ENCODE measurements at regions not wholly inside any gene's neighbourhood (a gene's known extent, or its start where the extent isn't known, plus 50 kb on each side); places are given as distances from the start of the nearest gene placed in this dataset.
"Not testable (repeated sequence)": the region's sequence is repeated elsewhere in the genome, so short reads cannot be mapped to it uniquely, and the experiment has no call there.

GRCh38 chr12:114616081-114616480 is 67.9 kb downstream of the TBX3 start:
- Histone ChIP-seq H3K9me3 (ENCODE audit: control insufficient read depth in 2 of 2, low read length in 2 of 2) (peaks cover 8 to 12% of the 10 kb centered on the region in 2 donors), H3K4me3 (ENCODE audit: low read length in 2 of 2) (no peak overlapping the region), H3K36me3 (ENCODE audit: control insufficient read depth in 2 of 2, insufficient read depth in 2 of 2, low read length in 2 of 2) (no peaks in the 10 kb centered on the region), H3K27me3 (ENCODE audit: control insufficient read depth in 1 of 2, insufficient read depth in 2 of 2, low read length in 2 of 2) (peaks cover 3 to 4% of the 10 kb centered on the region in 2 donors), H3K27ac (ENCODE audit: low read length) (no peak overlapping the region), H3K9ac (ENCODE audit: low read length in 2 of 2) (no peak overlapping the region), H3K4me1 (ENCODE audit: control insufficient read depth, insufficient read depth, low read length) (no peaks in the 10 kb centered on the region)

- Histone ChIP-seq H3K9ac (ENCODE audit: low read length in 2 of 2) (no peak overlapping the region), H3K4me1 (ENCODE audit: control insufficient read depth, insufficient read depth, low read length) (no peaks in the 10 kb centered on the region), H3K27ac (ENCODE audit: low read length) (no peak overlapping the region), H3K36me3 (ENCODE audit: control insufficient read depth in 2 of 2, insufficient read depth in 2 of 2, low read length in 2 of 2) (no peaks in the 10 kb centered on the region), H3K9me3 (ENCODE audit: control insufficient read depth in 2 of 2, low read length in 2 of 2) (peaks cover 8 to 10% of the 10 kb centered on the region in 2 donors), H3K27me3 (ENCODE audit: control insufficient read depth in 1 of 2, insufficient read depth in 2 of 2, low read length in 2 of 2) (peaks cover 3 to 4% of the 10 kb centered on the region in 2 donors), H3K4me3 (ENCODE audit: low read length in 2 of 2) (no peak overlapping the region)
Measured at GRCh38 chr12:114614040-114614439, 69.9 kb downstream of the TBX3 start.

- H3K9ac ChIP-seq (ENCODE audit: low read length in 2 of 2), result no peak overlapping the region
- H3K4me3 ChIP-seq (ENCODE audit: low read length in 2 of 2), result no peak overlapping the region
- H3K27me3 ChIP-seq (ENCODE audit: control insufficient read depth in 1 of 2, insufficient read depth in 2 of 2, low read length in 2 of 2), result peaks cover 2 to 4% of the 10 kb centered on the region in 2 donors
- H3K9me3 ChIP-seq (ENCODE audit: control insufficient read depth in 2 of 2, low read length in 2 of 2), result peaks cover 7 to 8% of the 10 kb centered on the region in 2 donors
- H3K4me1 ChIP-seq (ENCODE audit: control insufficient read depth, insufficient read depth, low read length), result no peaks in the 10 kb centered on the region
- no peaks in the 10 kb centered on the region for H3K36me3 ChIP-seq (ENCODE audit: control insufficient read depth in 2 of 2, insufficient read depth in 2 of 2, low read length in 2 of 2)
- H3K27ac ChIP-seq (ENCODE audit: low read length), result no peak overlapping the region
Measured at GRCh38 chr12:114612062-114612461, 71.9 kb downstream of the TBX3 start.

GRCh38 chr12:114611145-114612018 is 72.6 kb downstream of the TBX3 start:
- Histone ChIP-seq H3K36me3 (ENCODE audit: control insufficient read depth in 2 of 2, insufficient read depth in 2 of 2, low read length in 2 of 2) (no peaks in the 10 kb centered on the region), H3K4me3 (ENCODE audit: low read length in 2 of 2) (no peak overlapping the region), H3K4me1 (ENCODE audit: control insufficient read depth, insufficient read depth, low read length) (no peaks in the 10 kb centered on the region), H3K9ac (ENCODE audit: low read length in 2 of 2) (no peak overlapping the region), H3K27me3 (ENCODE audit: control insufficient read depth in 1 of 2, insufficient read depth in 2 of 2, low read length in 2 of 2) (peaks cover 2 to 4% of the 10 kb centered on the region in 2 donors), H3K9me3 (ENCODE audit: control insufficient read depth in 2 of 2, low read length in 2 of 2) (peaks cover 4 to 7% of the 10 kb centered on the region in 2 donors), H3K27ac (ENCODE audit: low read length) (no peak overlapping the region)

- Histone ChIP-seq H3K27ac (ENCODE audit: low read length) (no peak overlapping the region), H3K9me3 (ENCODE audit: control insufficient read depth in 2 of 2, low read length in 2 of 2) (no peaks in the 10 kb centered on the region), H3K9ac (ENCODE audit: low read length in 2 of 2) (no peak overlapping the region), H3K4me3 (ENCODE audit: low read length in 2 of 2) (no peak overlapping the region), H3K4me1 (ENCODE audit: control insufficient read depth, insufficient read depth, low read length) (peaks cover 11% of the 10 kb centered on the region), H3K27me3 (ENCODE audit: control insufficient read depth in 1 of 2, insufficient read depth in 2 of 2, low read length in 2 of 2) (peaks cover 2 to 4% of the 10 kb centered on the region in 2 donors), H3K36me3 (ENCODE audit: control insufficient read depth in 2 of 2, insufficient read depth in 2 of 2, low read length in 2 of 2) (no peaks in the 10 kb centered on the region)
Measured at GRCh38 chr12:114608509-114608908, 75.5 kb downstream of the TBX3 start.

- Histone ChIP-seq H3K9me3 (ENCODE audit: control insufficient read depth in 2 of 2, low read length in 2 of 2) (no peaks in the 10 kb centered on the region), H3K27ac (ENCODE audit: low read length) (no peak overlapping the region), H3K27me3 (ENCODE audit: control insufficient read depth in 1 of 2, insufficient read depth in 2 of 2, low read length in 2 of 2) (no peaks in the 10 kb centered on the region), H3K4me3 (ENCODE audit: low read length in 2 of 2) (no peak overlapping the region), H3K9ac (ENCODE audit: low read length in 2 of 2) (no peak overlapping the region), H3K36me3 (ENCODE audit: control insufficient read depth in 2 of 2, insufficient read depth in 2 of 2, low read length in 2 of 2) (no peaks in the 10 kb centered on the region), H3K4me1 (ENCODE audit: control insufficient read depth, insufficient read depth, low read length) (peaks cover 11% of the 10 kb centered on the region)
Measured at GRCh38 chr12:114605918-114606317, 78.1 kb downstream of the TBX3 start.

- Histone ChIP-seq H3K36me3 (ENCODE audit: control insufficient read depth in 2 of 2, insufficient read depth in 2 of 2, low read length in 2 of 2) (no peaks in the 10 kb centered on the region), H3K27ac (ENCODE audit: low read length) (peak overlapping the region; percentile 24), H3K9me3 (ENCODE audit: control insufficient read depth in 2 of 2, low read length in 2 of 2) (no peaks in the 10 kb centered on the region), H3K4me3 (ENCODE audit: low read length in 2 of 2) (peak overlapping the region; percentile 12 to 49), H3K27me3 (ENCODE audit: control insufficient read depth in 1 of 2, insufficient read depth in 2 of 2, low read length in 2 of 2) (no peaks in the 10 kb centered on the region), H3K9ac (ENCODE audit: low read length in 2 of 2) (no peak overlapping the region), H3K4me1 (ENCODE audit: control insufficient read depth, insufficient read depth, low read length) (peaks cover 11% of the 10 kb centered on the region)
Measured at GRCh38 chr12:114604606-114605005, 79.4 kb downstream of the TBX3 start.

- not testable (repeated sequence) for H3K4me3 ChIP-seq (ENCODE audit: low read length in 2 of 2); H3K36me3 ChIP-seq (ENCODE audit: control insufficient read depth in 2 of 2, insufficient read depth in 2 of 2, low read length in 2 of 2); H3K27me3 ChIP-seq (ENCODE audit: control insufficient read depth in 1 of 2, insufficient read depth in 2 of 2, low read length in 2 of 2); H3K9me3 ChIP-seq (ENCODE audit: control insufficient read depth in 2 of 2, low read length in 2 of 2); H3K9ac ChIP-seq (ENCODE audit: low read length in 2 of 2); H3K27ac ChIP-seq (ENCODE audit: low read length)
- H3K4me1 ChIP-seq (ENCODE audit: control insufficient read depth, insufficient read depth, low read length), result peaks cover 11% of the 10 kb centered on the region
Measured at GRCh38 chr12:114600584-114600983, 83.4 kb downstream of the TBX3 start.

GRCh38 chr12:114598111-114598510 is 85.9 kb downstream of the TBX3 start:
- H3K27ac ChIP-seq (ENCODE audit: low read length), result no peak overlapping the region
- H3K9ac ChIP-seq (ENCODE audit: low read length in 2 of 2), result no peak overlapping the region
- H3K4me3 ChIP-seq (ENCODE audit: low read length in 2 of 2), result no peak overlapping the region
- H3K9me3 ChIP-seq (ENCODE audit: control insufficient read depth in 2 of 2, low read length in 2 of 2), result no peaks in the 10 kb centered on the region
- no peaks in the 10 kb centered on the region for H3K36me3 ChIP-seq (ENCODE audit: control insufficient read depth in 2 of 2, insufficient read depth in 2 of 2, low read length in 2 of 2)
- no peaks in the 10 kb centered on the region for H3K4me1 ChIP-seq (ENCODE audit: control insufficient read depth, insufficient read depth, low read length)
- no peaks in the 10 kb centered on the region for H3K27me3 ChIP-seq (ENCODE audit: control insufficient read depth in 1 of 2, insufficient read depth in 2 of 2, low read length in 2 of 2)

GRCh38 chr12:114592946-114593345 is 91.0 kb downstream of the TBX3 start:
- no peaks in the 10 kb centered on the region for H3K4me1 ChIP-seq (ENCODE audit: control insufficient read depth, insufficient read depth, low read length)
- no peaks in the 10 kb centered on the region for H3K27me3 ChIP-seq (ENCODE audit: control insufficient read depth in 1 of 2, insufficient read depth in 2 of 2, low read length in 2 of 2)
- no peaks in the 10 kb centered on the region for H3K36me3 ChIP-seq (ENCODE audit: control insufficient read depth in 2 of 2, insufficient read depth in 2 of 2, low read length in 2 of 2)
- H3K9me3 ChIP-seq (ENCODE audit: control insufficient read depth in 2 of 2, low read length in 2 of 2), result no peaks in the 10 kb centered on the region
- no peak overlapping the region for H3K27ac ChIP-seq (ENCODE audit: low read length)
- H3K4me3 ChIP-seq (ENCODE audit: low read length in 2 of 2), result no peak overlapping the region
- no peak overlapping the region for H3K9ac ChIP-seq (ENCODE audit: low read length in 2 of 2)

GRCh38 chr12:114588061-114588460 is 95.9 kb downstream of the TBX3 start:
- Histone ChIP-seq H3K4me1 (ENCODE audit: control insufficient read depth, insufficient read depth, low read length) (no peaks in the 10 kb centered on the region), H3K9ac (ENCODE audit: low read length in 2 of 2) (no peak overlapping the region), H3K27me3 (ENCODE audit: control insufficient read depth in 1 of 2, insufficient read depth in 2 of 2, low read length in 2 of 2) (no peaks in the 10 kb centered on the region), H3K9me3 (ENCODE audit: control insufficient read depth in 2 of 2, low read length in 2 of 2) (no peaks in the 10 kb centered on the region), H3K4me3 (ENCODE audit: low read length in 2 of 2) (no peak overlapping the region), H3K27ac (ENCODE audit: low read length) (no peak overlapping the region), H3K36me3 (ENCODE audit: control insufficient read depth in 2 of 2, insufficient read depth in 2 of 2, low read length in 2 of 2) (no peaks in the 10 kb centered on the region)
